SK-N-SH (cell line): ENCODE measurements at regions not wholly inside any gene's neighbourhood (a gene's known extent, or its start where the extent isn't known, plus 50 kb on each side); places are given as distances from the start of the nearest gene placed in this dataset.
"Not testable (repeated sequence)": the region's sequence is repeated elsewhere in the genome, so short reads cannot be mapped to it uniquely, and the experiment has no call there.

Experiments
- CTCF ChIA-PET: fragments of 300-600, 350-600 bp; formaldehyde crosslinking; extraction: SDS; loops from one replicate; lab custom pipeline; 2021; lab: Yijun Ruan, JAX
- POLR2A ChIA-PET: fragments of 350-600 bp; sonication (Branson Sonifier 250); formaldehyde crosslinking; extraction: SDS; loops from one replicate; lab custom pipeline; 2020; ENCODE audit warnings: antibody characterized with exemption, inconsistent platforms; lab: Yijun Ruan, JAX
- DNase-seq: peaks from one replicate; pipeline ENCODE4 v3.0.0; 2012
- H2AFZ ChIP-seq: fragments of 200-600 bp; sonication (generic); 2 replicates; pipeline ENCODE4 v1.8.1; 2016; ENCODE audit warnings: antibody characterized with exemption, mild to moderate bottlenecking, low read depth
- H3F3A ChIP-seq: fragments of 200-600 bp; sonication (generic); replicated peaks from 2 replicates; pipeline ENCODE3; 2016; ENCODE audit warnings: antibody characterized with exemption, mild to moderate bottlenecking; ENCODE audit not compliant: insufficient read depth
- H3K27ac ChIP-seq, 2 experiments: fragments of 200-500 bp in 1 of 2; fragments of 200-600 bp in 1 of 2; sonication (Bioruptor generic) in 1 of 2; sonication (generic), shearing (Covaris generic) in 1 of 2; 2 replicates each; pipeline versions ENCODE4 v1.5.1 to v1.6.1; 2014 to 2016; ENCODE audit warnings: low read depth in 2 of 2, inconsistent platforms in 1 of 2, low read length in 1 of 2, mild to moderate bottlenecking in 1 of 2, mixed read lengths in 1 of 2
- H3K27me3 ChIP-seq: fragments of 200-600 bp; sonication (generic), shearing (Covaris generic); 2 replicates; pipeline ENCODE4 v1.6.1; 2016; ENCODE audit warnings: mixed run types; ENCODE audit not compliant: insufficient read depth
- H3K36me3 ChIP-seq, 2 experiments: fragments of 200-500 bp in 1 of 2; fragments of 200-600 bp in 1 of 2; sonication (Bioruptor generic) in 1 of 2; sonication (generic) in 1 of 2; replicated peaks in 1 of 2; 2 replicates each; pipeline versions ENCODE3 to v1.5.1; 2014 to 2016; ENCODE audit warnings: low read length in 1 of 2, mild to moderate bottlenecking in 1 of 2; ENCODE audit not compliant: insufficient read depth in 2 of 2, control insufficient read depth in 1 of 2
- H3K4me1 ChIP-seq, 2 experiments: fragments of 200-500 bp in 1 of 2; fragments of 200-600 bp in 1 of 2; sonication (Bioruptor generic) in 1 of 2; sonication (generic), shearing (Covaris generic) in 1 of 2; 2 replicates each; pipeline versions ENCODE4 v1.5.1 to v1.6.1; 2014 to 2016; ENCODE audit warnings: low read depth in 1 of 2, low read length in 1 of 2, mixed run types in 1 of 2; ENCODE audit not compliant: insufficient read depth in 2 of 2, control insufficient read depth in 1 of 2
- H3K4me2 ChIP-seq: fragments of 200-600 bp; sonication (generic), shearing (Covaris generic); 2 replicates; pipeline ENCODE4 v1.6.1; 2017; ENCODE audit warnings: mixed run types
- H3K4me3 ChIP-seq, 2 experiments: fragments of 200-500 bp in 1 of 2; fragments of 200-600 bp in 1 of 2; sonication (Bioruptor generic) in 1 of 2; sonication (generic), shearing (Covaris generic) in 1 of 2; 2 replicates each; pipeline versions ENCODE4 v1.5.1 to v1.8.1; 2014 to 2016; ENCODE audit warnings: low read depth in 2 of 2, inconsistent platforms in 1 of 2, low read length in 1 of 2, mild to moderate bottlenecking in 1 of 2, mixed read lengths in 1 of 2, moderate library complexity in 1 of 2
- H3K79me2 ChIP-seq: fragments of 200-600 bp; sonication (generic); 2 replicates; pipeline ENCODE4 v1.8.1; 2017; ENCODE audit warnings: mild to moderate bottlenecking; ENCODE audit not compliant: insufficient read depth
- H3K9ac ChIP-seq: fragments of 200-600 bp; sonication (generic); 2 replicates; pipeline ENCODE4 v1.6.1; 2017; ENCODE audit warnings: mixed run types
- H3K9me2 ChIP-seq: fragments of 200-600 bp; sonication (generic); 2 replicates; pipeline ENCODE4 v1.6.1; 2017; ENCODE audit warnings: mixed run types
- H3K9me3 ChIP-seq: fragments of 200-600 bp; sonication (generic); 2 replicates; pipeline ENCODE4 v1.6.1; 2017; ENCODE audit warnings: mixed run types, mild to moderate bottlenecking, moderate library complexity
- H4K20me1 ChIP-seq: fragments of 200-600 bp; sonication (generic); 2 replicates; pipeline ENCODE4 v1.6.1; 2017; ENCODE audit warnings: mild to moderate bottlenecking, mixed run types; ENCODE audit not compliant: insufficient read depth
- JUND ChIP-seq: IDR thresholded peaks from 2 replicates; pipeline ENCODE4 v1.4.0; 2012
- MXI1 ChIP-seq: IDR thresholded peaks from 2 replicates; pipeline ENCODE4 v1.6.1; 2012; ENCODE audit warnings: mild to moderate bottlenecking, low read depth, low read length, improper control_type of control experiment
- SIN3A ChIP-seq: IDR thresholded peaks from 2 replicates; pipeline ENCODE4 v1.6.1; 2012; ENCODE audit warnings: low read depth, mild to moderate bottlenecking, low read length, moderate library complexity, borderline replicate concordance
- SMC3 ChIP-seq: IDR thresholded peaks from 2 replicates; pipeline ENCODE4 v1.6.1; 2012; ENCODE audit warnings: low read depth, low read length, improper control_type of control experiment
- TCF12 ChIP-seq: IDR thresholded peaks from 2 replicates; pipeline ENCODE4 v1.4.0; 2012
- TEAD4 ChIP-seq: IDR thresholded peaks from 2 replicates; pipeline ENCODE4 v1.4.0; 2012; ENCODE audit warnings: mild to moderate bottlenecking, borderline replicate concordance; ENCODE audit not compliant: insufficient read depth
- USF2 ChIP-seq: fragments of 150-350 bp; IDR thresholded peaks from 2 replicates; pipeline ENCODE4 v1.6.1; 2017; ENCODE audit warnings: antibody characterized with exemption, low read length, low read depth, borderline replicate concordance
- YY1 ChIP-seq: IDR thresholded peaks from 2 replicates; pipeline ENCODE4 v1.4.0; 2012; ENCODE audit warnings: low read depth, mild to moderate bottlenecking
- WGBS: methylation state at CpG from one replicate; pipeline ENCODE4 v1.1.6; 2017; ENCODE audit warnings: low lambda C conversion rate; 5-methylcytosine and 5-hydroxymethylcytosine counted together
- TF ChIP-seq, protein P1 (sequence below): IDR thresholded peaks from 2 replicates; pipeline ENCODE4; 2012

DNA sequence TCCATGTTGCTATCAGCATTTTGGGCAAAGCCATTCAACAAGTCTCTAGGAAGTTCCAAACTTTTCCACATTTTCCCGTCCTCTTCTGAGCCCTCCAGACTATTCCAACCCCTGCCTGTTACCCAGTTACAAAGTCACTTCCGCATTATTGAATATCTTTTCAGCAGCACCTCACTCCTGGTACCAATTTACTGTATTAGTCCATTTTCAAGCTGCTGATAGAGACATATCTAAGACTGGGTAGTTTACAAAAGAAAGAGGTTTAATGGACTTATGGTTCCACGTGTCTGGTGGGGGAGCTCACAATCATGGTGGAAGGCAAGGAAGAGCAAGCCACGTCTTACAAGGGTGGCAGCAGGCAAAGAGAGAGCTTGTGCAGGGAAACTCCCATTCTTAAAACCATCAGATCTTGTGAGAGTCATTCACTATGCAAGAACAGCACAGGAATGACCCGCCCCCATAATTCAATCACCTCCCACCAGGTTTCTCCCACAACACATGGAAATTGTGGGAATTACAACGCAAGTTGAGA, 435.6 kb upstream of the GRM7 start:
- H3K9me2 ChIP-seq = no peaks in the 10 kb centered on the region
- no peak overlapping the region for H3K9ac ChIP-seq
- H4K20me1 ChIP-seq = no peaks in the 10 kb centered on the region
- H3K4me3 ChIP-seq = no peak overlapping the region
- no peak overlapping the region for H3K4me2 ChIP-seq
- no peak for DNase-seq
- H3K36me3 ChIP-seq = no peaks in the 10 kb centered on the region
- H3K27me3 ChIP-seq = no peaks in the 10 kb centered on the region
- 16% methylated on average over 6 of the region's 6 CpGs for WGBS
- ChIA-PET POLR2A (interaction anchor here (0.9 kb wide), 1 partner anchor 9 kb away, joined by 3 read pairs; no protein-coding TSS in a partner anchor), CTCF (no interaction called here)
- no peak overlapping the region for H2AFZ ChIP-seq
- H3F3A ChIP-seq = no peaks in the 10 kb centered on the region
- H3K4me1 ChIP-seq = no peaks in the 10 kb centered on the region
- no peaks in the 10 kb centered on the region for H3K9me3 ChIP-seq
- no peak overlapping the region for H3K27ac ChIP-seq
- H3K79me2 ChIP-seq = no peaks in the 10 kb centered on the region
- no peak for TF ChIP-seq MXI1
- no peak for TF ChIP-seq YY1
- no peak for TF ChIP-seq JUND

GRCh38 chr3:6428276-6428675, 432.6 kb upstream of the GRM7 start:
- 43% methylated on average over 2 of the region's 2 CpGs for WGBS
- H3K4me1 ChIP-seq, H4K20me1 ChIP-seq, H3K9me2 ChIP-seq, H2AFZ ChIP-seq, H3F3A ChIP-seq, H3K4me2 ChIP-seq, DNase-seq, H3K9ac ChIP-seq, H3K4me3 ChIP-seq, H3K9me3 ChIP-seq, CTCF ChIA-PET, POLR2A ChIA-PET, H3K79me2 ChIP-seq, H3K27me3 ChIP-seq, H3K36me3 ChIP-seq, H3K27ac ChIP-seq: not testable (repeated sequence)

- ChIA-PET CTCF (interaction anchor here (1.0 kb wide), 1 partner anchor 9 kb away, joined by 3 read pairs; no protein-coding TSS in a partner anchor), POLR2A (no interaction called here)
- no peaks in the 10 kb centered on the region for H3K79me2 ChIP-seq
- no peak overlapping the region for H3K4me2 ChIP-seq
- no peak overlapping the region for H2AFZ ChIP-seq
- no peaks in the 10 kb centered on the region for H3K4me1 ChIP-seq
- H3K4me3 ChIP-seq = no peak overlapping the region
- no peak overlapping the region for H3K27ac ChIP-seq
- no peaks in the 10 kb centered on the region for H3K9me2 ChIP-seq
- H3K36me3 ChIP-seq = no peaks in the 10 kb centered on the region
- DNase-seq = no peak
- TF ChIP-seq TCF12 (no peak), USF2 (no peak), SIN3A (no peak), SMC3 (no peak), TEAD4 (no peak), YY1 (no peak)
- TF ChIP-seq, protein P1, sequence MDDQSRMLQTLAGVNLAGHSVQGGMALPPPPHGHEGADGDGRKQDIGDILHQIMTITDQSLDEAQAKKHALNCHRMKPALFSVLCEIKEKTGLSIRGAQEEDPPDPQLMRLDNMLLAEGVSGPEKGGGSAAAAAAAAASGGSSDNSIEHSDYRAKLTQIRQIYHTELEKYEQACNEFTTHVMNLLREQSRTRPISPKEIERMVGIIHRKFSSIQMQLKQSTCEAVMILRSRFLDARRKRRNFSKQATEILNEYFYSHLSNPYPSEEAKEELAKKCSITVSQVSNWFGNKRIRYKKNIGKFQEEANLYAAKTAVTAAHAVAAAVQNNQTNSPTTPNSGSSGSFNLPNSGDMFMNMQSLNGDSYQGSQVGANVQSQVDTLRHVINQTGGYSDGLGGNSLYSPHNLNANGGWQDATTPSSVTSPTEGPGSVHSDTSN = no peak
- H3K9ac ChIP-seq = no peak overlapping the region
- H3K27me3 ChIP-seq = no peaks in the 10 kb centered on the region
- 17% methylated on average over 1 of the region's 1 CpG for WGBS
- H3K9me3 ChIP-seq = 0 out of 2 replicates have a peak, but pooled peaks cover 1% of the 10 kb centered on the region
- no peaks in the 10 kb centered on the region for H4K20me1 ChIP-seq
- no peaks in the 10 kb centered on the region for H3F3A ChIP-seq
Measured at GRCh38 chr3:6435951-6436350, 425.0 kb upstream of the GRM7 start.
